ENCODE measurements at regions not wholly inside any gene's neighbourhood (a gene's known extent, or its start where the extent isn't known, plus 50 kb on each side); places are given as distances from the start of the nearest gene placed in this dataset.
A peak's percentile ranks its signal among the peaks of the same experiment; 100 is the strongest.

GRCh38 chr7:36784991-36785940, 61.0 kb upstream of the AOAH start:
- TF ChIP-seq CTCF (IDR thresholded peaks at IDR 0.05): no peak
- WGBS, 3 donors: 62 to 67% (median 66%) methylated on average over 13 of the region's 13 CpGs
- Histone ChIP-seq H3K27ac (no peak overlapping the region), H3K9me3 (no peaks in the 10 kb centered on the region), H3K4me3 (no peak overlapping the region), H3K36me3 (ENCODE audit: insufficient read depth in 1 of 2, low read depth in 1 of 2) (no peaks in the 10 kb centered on the region), H3K27me3 (ENCODE audit: insufficient read depth in 3 of 3, low read length in 2 of 3) (no peaks in the 10 kb centered on the region), H3K4me1 (no peaks in the 10 kb centered on the region)
- peak in 3 of 4 donors; percentile 27 to 62 (median 52) for ATAC-seq
- DNase-seq: peak; percentile 25 to 69
- intact Hi-C loops (cut with DNase I): no loop called here

- Histone ChIP-seq H3K36me3 (ENCODE audit: insufficient read depth in 1 of 2, low read depth in 1 of 2) (no peaks in the 10 kb centered on the region), H3K4me1 (no peaks in the 10 kb centered on the region), H3K27me3 (ENCODE audit: insufficient read depth in 3 of 3, low read length in 2 of 3) (no peaks in the 10 kb centered on the region), H3K9me3 (no peaks in the 10 kb centered on the region), H3K4me3 (no peak overlapping the region), H3K27ac (no peak overlapping the region)
- 79 to 86% (median 85%) methylated on average over 5 of the region's 5 CpGs for WGBS, 3 donors
- intact Hi-C loops (cut with DNase I): no loop called here
- no peak for ATAC-seq
- no peak for TF ChIP-seq CTCF (IDR thresholded peaks at IDR 0.05)
- no peak for DNase-seq
Measured at GRCh38 chr7:36781011-36781738, 56.9 kb upstream of the AOAH start.

GRCh38 chr7:36777855-36778254, 53.6 kb upstream of the AOAH start:
- Histone ChIP-seq H3K4me3 (no peak overlapping the region), H3K36me3 (ENCODE audit: insufficient read depth in 1 of 2, low read depth in 1 of 2) (no peaks in the 10 kb centered on the region), H3K27me3 (ENCODE audit: insufficient read depth in 3 of 3, low read length in 2 of 3) (no peaks in the 10 kb centered on the region), H3K4me1 (no peaks in the 10 kb centered on the region), H3K9me3 (no peaks in the 10 kb centered on the region), H3K27ac (no peak overlapping the region)
- ATAC-seq: no peak
- intact Hi-C loops (cut with DNase I): loop anchor here in 1 of 2 donors (5.0 kb wide), 1 partner anchor 1116 kb away; no protein-coding TSS in a partner anchor
- 93 to 98% (median 95%) methylated on average over 4 of the region's 4 CpGs for WGBS, 3 donors
- TF ChIP-seq CTCF (IDR thresholded peaks at IDR 0.05): no peak
- DNase-seq: no peak

- Histone ChIP-seq H3K27me3 (ENCODE audit: insufficient read depth in 3 of 3, low read length in 2 of 3) (no peaks in the 10 kb centered on the region), H3K4me1 (no peaks in the 10 kb centered on the region), H3K9me3 (no peaks in the 10 kb centered on the region), H3K27ac (no peak overlapping the region), H3K4me3 (no peak overlapping the region), H3K36me3 (ENCODE audit: insufficient read depth in 1 of 2, low read depth in 1 of 2) (no peaks in the 10 kb centered on the region)
- ATAC-seq: no peak
- TF ChIP-seq CTCF (IDR thresholded peaks at IDR 0.05): no peak
- 64 to 69% (median 65%) methylated on average over 7 of the region's 7 CpGs for WGBS, 3 donors
- intact Hi-C loops (cut with DNase I): loop anchor here in 1 of 2 donors (5.0 kb wide), 1 partner anchor 1115 kb away; no protein-coding TSS in a partner anchor
- no peak for DNase-seq
Measured at GRCh38 chr7:36777062-36777461, 52.8 kb upstream of the AOAH start.

Measured in psoas muscle (tissue), 7 donors.